HCT116 (cell line): ENCODE measurements at regions not wholly inside any gene's neighbourhood (a gene's known extent, or its start where the extent isn't known, plus 50 kb on each side); places are given as distances from the start of the nearest gene placed in this dataset.
"Not testable (repeated sequence)": the region's sequence is repeated elsewhere in the genome, so short reads cannot be mapped to it uniquely, and the experiment has no call there.

ENCODE experiments used
- EZH2 ChIP-seq: fragments of 200-600 bp; sonication (generic); IDR thresholded peaks from 2 replicates; pipeline ENCODE4 v1.6.1; 2017; ENCODE audit warnings: antibody characterized with exemption, mixed run types
- EZH2phosphoT487 ChIP-seq: fragments of 200-600 bp; IDR thresholded peaks from 2 replicates; pipeline ENCODE4 v1.6.1; 2018; ENCODE audit warnings: antibody characterized with exemption, borderline replicate concordance
- JUND ChIP-seq: IDR thresholded peaks from 2 replicates; pipeline ENCODE4 v1.6.1; 2012
- POLR2A ChIP-seq: IDR thresholded peaks from 2 replicates; pipeline ENCODE4 v1.7.0; 2011; ENCODE audit warnings: borderline replicate concordance; ENCODE audit not compliant: insufficient read depth, insufficient read length; ENCODE audit errors: extremely low read depth
- SP1 ChIP-seq: IDR thresholded peaks from 2 replicates; pipeline ENCODE4 v1.6.1; 2012; ENCODE audit warnings: low read depth
- SRF ChIP-seq: IDR thresholded peaks from 2 replicates; pipeline ENCODE4 v1.6.1; 2012; ENCODE audit warnings: low read depth
- YY1 ChIP-seq: IDR thresholded peaks from 2 replicates; pipeline ENCODE4 v1.6.1; 2011; ENCODE audit warnings: low read length, low read depth, moderate library complexity, mild to moderate bottlenecking; ENCODE audit not compliant: insufficient replicate concordance; ENCODE audit errors: extremely low read depth
- TF ChIP-seq, protein P1 (sequence below), 3 experiments: fragments of 200-600 bp in 1 of 3; sonication (generic) in 1 of 3; IDR thresholded peaks in 2 of 3; conservative IDR thresholded peaks in 1 of 3; 2 replicates each; pipeline ENCODE4 v1.5.1; 2012 to 2017; ENCODE audit warnings: low read depth in 2 of 3, low read length in 2 of 3, antibody characterized with exemption in 1 of 3, borderline replicate concordance in 1 of 3, control low read depth in 1 of 3, mild to moderate bottlenecking in 1 of 3, mixed read lengths in 1 of 3, mixed run types in 1 of 3, moderate library complexity in 1 of 3; ENCODE audit not compliant: insufficient read depth in 1 of 3
- TF ChIP-seq, protein P2 (sequence below): IDR thresholded peaks from 2 replicates; pipeline ENCODE4 v1.6.1; 2012
- TF ChIP-seq, protein P3 (sequence below): IDR thresholded peaks from 2 replicates; pipeline ENCODE4 v1.6.1; 2012

DNA sequence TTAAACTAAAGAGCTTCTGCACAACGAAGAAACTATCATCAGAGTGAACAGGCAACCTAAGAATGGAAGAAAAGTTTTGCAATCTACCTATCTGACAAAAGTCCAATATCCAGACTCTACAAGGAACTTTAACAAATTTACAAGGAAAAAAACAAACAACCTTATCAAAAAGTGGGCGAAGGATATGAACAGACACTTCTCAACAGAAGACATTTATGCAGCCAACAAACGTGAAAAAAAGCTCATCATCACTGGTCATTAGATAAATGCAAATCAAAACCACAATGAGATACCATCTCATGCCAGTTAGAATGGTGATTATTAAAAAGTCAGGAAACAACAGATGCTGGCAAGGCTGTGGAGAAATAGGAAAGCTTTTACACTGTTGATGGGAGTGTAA lies 55.5 kb upstream of the XPO1 start:
- TF ChIP-seq, protein P1, sequence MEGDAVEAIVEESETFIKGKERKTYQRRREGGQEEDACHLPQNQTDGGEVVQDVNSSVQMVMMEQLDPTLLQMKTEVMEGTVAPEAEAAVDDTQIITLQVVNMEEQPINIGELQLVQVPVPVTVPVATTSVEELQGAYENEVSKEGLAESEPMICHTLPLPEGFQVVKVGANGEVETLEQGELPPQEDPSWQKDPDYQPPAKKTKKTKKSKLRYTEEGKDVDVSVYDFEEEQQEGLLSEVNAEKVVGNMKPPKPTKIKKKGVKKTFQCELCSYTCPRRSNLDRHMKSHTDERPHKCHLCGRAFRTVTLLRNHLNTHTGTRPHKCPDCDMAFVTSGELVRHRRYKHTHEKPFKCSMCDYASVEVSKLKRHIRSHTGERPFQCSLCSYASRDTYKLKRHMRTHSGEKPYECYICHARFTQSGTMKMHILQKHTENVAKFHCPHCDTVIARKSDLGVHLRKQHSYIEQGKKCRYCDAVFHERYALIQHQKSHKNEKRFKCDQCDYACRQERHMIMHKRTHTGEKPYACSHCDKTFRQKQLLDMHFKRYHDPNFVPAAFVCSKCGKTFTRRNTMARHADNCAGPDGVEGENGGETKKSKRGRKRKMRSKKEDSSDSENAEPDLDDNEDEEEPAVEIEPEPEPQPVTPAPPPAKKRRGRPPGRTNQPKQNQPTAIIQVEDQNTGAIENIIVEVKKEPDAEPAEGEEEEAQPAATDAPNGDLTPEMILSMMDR (IDR thresholded peaks at IDR 0.05 in 2 of 3, conservative IDR thresholded peaks at IDR 0.05 in 1 of 3; ENCODE audit: borderline replicate concordance in 1 of 3, insufficient read depth in 1 of 3, low read depth in 2 of 3, low read length in 2 of 3) = not testable (repeated sequence)
- TF ChIP-seq, protein P2, sequence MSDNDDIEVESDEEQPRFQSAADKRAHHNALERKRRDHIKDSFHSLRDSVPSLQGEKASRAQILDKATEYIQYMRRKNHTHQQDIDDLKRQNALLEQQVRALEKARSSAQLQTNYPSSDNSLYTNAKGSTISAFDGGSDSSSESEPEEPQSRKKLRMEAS = not testable (repeated sequence)
- TF ChIP-seq YY1, SP1, JUND, EZH2, EZH2phosphoT487, POLR2A, SRF: not testable (repeated sequence)
- TF ChIP-seq, protein P3, sequence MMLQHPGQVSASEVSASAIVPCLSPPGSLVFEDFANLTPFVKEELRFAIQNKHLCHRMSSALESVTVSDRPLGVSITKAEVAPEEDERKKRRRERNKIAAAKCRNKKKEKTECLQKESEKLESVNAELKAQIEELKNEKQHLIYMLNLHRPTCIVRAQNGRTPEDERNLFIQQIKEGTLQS = not testable (repeated sequence)
